Adrenal gland (tissue), 9 donors: ENCODE measurements at regions not wholly inside any gene's neighbourhood (a gene's known extent, or its start where the extent isn't known, plus 50 kb on each side); places are given as distances from the start of the nearest gene placed in this dataset.

ENCODE experiments used
- DNase-seq, 7 donors: peaks; one replicate each; pipeline ENCODE4 v3.0.0-alpha.2; 2019 to 2020
- H3K27ac ChIP-seq, 5 donors: fragments of 200-600 bp; sonication (generic) in 4 of 5; 1 replicate in 3 of 5; 2 replicates in 2 of 5; pipeline versions ENCODE4 v1.5.1 to v1.8.0; 2016 to 2020; ENCODE audit warnings: mild to moderate bottlenecking in 1 of 5
- H3K27me3 ChIP-seq: fragments of 200-600 bp; 2 replicates; pipeline ENCODE4 v1.8.0; 2021
- H3K36me3 ChIP-seq, 2 donors: fragments of 200-600 bp; replicated peaks in 1 of 2; 1 replicate in 1 of 2; 2 replicates in 1 of 2; pipeline versions ENCODE4 v1.5.1 to v1.8.0; 2018 to 2022
- H3K4me1 ChIP-seq, 2 donors: fragments of 200-600 bp; replicated peaks in 1 of 2; 1 replicate in 1 of 2; 2 replicates in 1 of 2; pipeline versions ENCODE4 v1.5.1 to v1.8.0; 2018 to 2021
- H3K4me3 ChIP-seq, 4 donors: fragments of 200-600 bp; sonication (generic) in 3 of 4; one replicate each; pipeline ENCODE4 v1.5.1; 2016 to 2018
- H3K9me3 ChIP-seq, 3 donors: fragments of 200-600 bp; sonication (generic) in 1 of 3; replicated peaks in 1 of 3; 1 replicate in 2 of 3; 2 replicates in 1 of 3; pipeline versions ENCODE4 v1.5.1 to v1.8.0; 2016 to 2021
- POLR2A ChIP-seq, 2 donors: fragments of 450-650 bp; IDR thresholded peaks; one replicate each; pipeline ENCODE4 v1.6.1; 2017; ENCODE audit warnings: antibody characterized with exemption in 2 of 2, mild to moderate bottlenecking in 2 of 2, moderate library complexity in 1 of 2
- WGBS, 4 donors: extraction: QIAGEN DNeasy Blood & Tissue Kit in 2 of 4; methylation state at CpG; one replicate each; pipeline versions ENCODE4 v1.1.5 to v1.1.7; 2013 to 2017; 5-methylcytosine and 5-hydroxymethylcytosine counted together
- intact Hi-C, 2 donors: fragments of 100-400 bp; cut with DNase I; formaldehyde crosslinking; loops; one replicate each; pipeline versions ENCODE4 v1.14.1 to v1.15.0; 2022 to 2023
- TF ChIP-seq, protein P1 (sequence below), 6 experiments: fragments of 450-650 bp in 4 of 6; fragments of 200-600 bp in 2 of 6; sonication (generic) in 1 of 6; IDR thresholded peaks; 1 replicate in 5 of 6; 2 replicates in 1 of 6; pipeline versions ENCODE4 v1.5.1 to v1.8.0; 2016 to 2021; ENCODE audit warnings: antibody characterized with exemption in 6 of 6, mild to moderate bottlenecking in 2 of 6, moderate library complexity in 1 of 6
- donor health status: healthy with polysubstance abuse.
- donor health status: Bipolar disorder and iron deficiency.
- donor health status: DM: yes; HTN: yes; CAD: no.
- donor health status: DM: no; HTN: no; CAD: no.
- donor health status: DM: no; HTN: no; CAD: no.

DNA sequence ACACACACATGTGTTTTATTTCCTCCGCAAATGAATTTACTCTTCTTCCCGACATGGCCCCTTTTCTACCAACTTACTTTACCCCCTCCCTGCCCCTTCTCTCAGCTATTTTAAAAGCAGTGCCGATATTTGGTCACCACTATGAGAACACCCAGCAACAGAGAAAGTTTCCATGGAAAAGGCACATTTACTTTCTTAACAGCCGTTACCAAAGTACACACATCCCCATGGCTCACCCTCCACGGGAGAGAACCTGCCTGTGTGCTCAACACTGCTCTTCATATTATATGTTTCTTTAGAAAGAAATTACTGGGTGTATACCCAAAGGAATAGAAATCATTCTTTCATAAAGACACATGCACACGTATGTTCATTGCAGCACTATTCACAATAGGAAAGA, 714.4 kb downstream of the DCDC2C start:
- Histone ChIP-seq H3K27ac (no peak overlapping the region), H3K4me3 (no peak overlapping the region), H3K27me3 (no peaks in the 10 kb centered on the region), H3K36me3 (no peaks in the 10 kb centered on the region), H3K9me3 (no peaks in the 10 kb centered on the region), H3K4me1 (no peaks in the 10 kb centered on the region)
- DNase-seq = no peak
- TF ChIP-seq, protein P1, sequence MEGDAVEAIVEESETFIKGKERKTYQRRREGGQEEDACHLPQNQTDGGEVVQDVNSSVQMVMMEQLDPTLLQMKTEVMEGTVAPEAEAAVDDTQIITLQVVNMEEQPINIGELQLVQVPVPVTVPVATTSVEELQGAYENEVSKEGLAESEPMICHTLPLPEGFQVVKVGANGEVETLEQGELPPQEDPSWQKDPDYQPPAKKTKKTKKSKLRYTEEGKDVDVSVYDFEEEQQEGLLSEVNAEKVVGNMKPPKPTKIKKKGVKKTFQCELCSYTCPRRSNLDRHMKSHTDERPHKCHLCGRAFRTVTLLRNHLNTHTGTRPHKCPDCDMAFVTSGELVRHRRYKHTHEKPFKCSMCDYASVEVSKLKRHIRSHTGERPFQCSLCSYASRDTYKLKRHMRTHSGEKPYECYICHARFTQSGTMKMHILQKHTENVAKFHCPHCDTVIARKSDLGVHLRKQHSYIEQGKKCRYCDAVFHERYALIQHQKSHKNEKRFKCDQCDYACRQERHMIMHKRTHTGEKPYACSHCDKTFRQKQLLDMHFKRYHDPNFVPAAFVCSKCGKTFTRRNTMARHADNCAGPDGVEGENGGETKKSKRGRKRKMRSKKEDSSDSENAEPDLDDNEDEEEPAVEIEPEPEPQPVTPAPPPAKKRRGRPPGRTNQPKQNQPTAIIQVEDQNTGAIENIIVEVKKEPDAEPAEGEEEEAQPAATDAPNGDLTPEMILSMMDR (IDR thresholded peaks at IDR 0.05) = no peak
- TF ChIP-seq POLR2A (IDR thresholded peaks at IDR 0.05) = no peak
- 83 to 94% (median 89%) methylated on average over 6 of the region's 6 CpGs for WGBS, 4 donors
- intact Hi-C loops = no loop called here

GRCh38 chr2:4420032-4420431, 716.7 kb downstream of the DCDC2C start:
- Histone ChIP-seq H3K9me3 (no peaks in the 10 kb centered on the region), H3K27ac (no peak overlapping the region), H3K36me3 (no peaks in the 10 kb centered on the region), H3K4me3 (no peak overlapping the region), H3K27me3 (no peaks in the 10 kb centered on the region), H3K4me1 (no peaks in the 10 kb centered on the region)
- intact Hi-C loops = no loop called here
- TF ChIP-seq, protein P1 (IDR thresholded peaks at IDR 0.05) = no peak
- no peak for TF ChIP-seq POLR2A (IDR thresholded peaks at IDR 0.05)
- DNase-seq = no peak
- 22 to 49% (median 31%) methylated on average over 3 of the region's 3 CpGs for WGBS, 4 donors

DNA sequence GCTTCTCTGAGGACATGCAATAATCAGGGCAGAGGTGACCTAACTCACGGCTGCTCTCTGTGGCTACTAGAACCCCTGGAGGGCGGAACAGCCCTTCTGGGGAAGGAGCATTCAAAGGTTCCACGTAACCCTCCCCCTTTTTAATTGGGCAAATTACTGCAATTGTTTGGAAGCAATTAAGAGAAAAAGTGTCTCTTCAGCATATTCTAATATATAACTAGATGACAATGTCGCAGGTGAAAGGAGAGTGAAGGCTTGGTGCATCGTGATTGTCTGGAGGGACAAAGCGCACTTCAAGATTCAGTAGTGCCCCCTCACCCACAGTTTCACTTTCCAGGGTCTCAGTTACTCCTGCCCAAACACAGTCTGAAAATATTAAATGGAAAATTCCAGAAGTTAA, 720.8 kb downstream of the DCDC2C start:
- no peak for DNase-seq
- no peaks in the 10 kb centered on the region for H3K9me3 ChIP-seq
- no peaks in the 10 kb centered on the region for H3K27me3 ChIP-seq
- no peaks in the 10 kb centered on the region for H3K36me3 ChIP-seq
- no peak for TF ChIP-seq POLR2A (IDR thresholded peaks at IDR 0.05)
- TF ChIP-seq, protein P1 (IDR thresholded peaks at IDR 0.05) = no peak
- intact Hi-C loops = no loop called here
- H3K4me3 ChIP-seq = no peak overlapping the region
- H3K27ac ChIP-seq = no peak overlapping the region
- 85 to 88% (median 87%) methylated on average over 6 of the region's 6 CpGs for WGBS, 4 donors
- no peaks in the 10 kb centered on the region for H3K4me1 ChIP-seq

DNA sequence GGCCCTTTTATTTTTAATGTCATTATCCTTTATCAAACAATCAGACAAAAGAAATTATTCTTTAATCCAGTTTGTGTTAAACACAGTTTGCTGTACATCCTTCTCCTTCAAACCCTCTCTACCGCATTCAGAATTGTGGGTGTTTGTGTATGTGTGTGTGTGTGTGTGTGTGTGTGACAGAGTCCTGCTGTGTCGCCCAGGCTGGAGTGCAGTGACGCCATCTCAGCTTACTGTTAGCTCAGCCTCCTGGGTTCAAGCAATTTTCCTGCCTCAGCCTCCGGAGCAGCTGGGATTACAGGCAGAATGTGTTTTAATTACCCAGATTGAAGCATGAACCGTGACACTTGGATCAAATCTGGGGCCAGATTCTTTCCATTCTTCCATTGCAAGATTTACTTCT, 723.7 kb downstream of the DCDC2C start:
- no peak for TF ChIP-seq POLR2A (IDR thresholded peaks at IDR 0.05)
- TF ChIP-seq, protein P1 (IDR thresholded peaks at IDR 0.05) = no peak
- no peaks in the 10 kb centered on the region for H3K36me3 ChIP-seq
- intact Hi-C loops = no loop called here
- 74 to 79% (median 77%) methylated on average over 5 of the region's 5 CpGs for WGBS, 4 donors
- DNase-seq = no peak
- H3K4me3 ChIP-seq = no peak overlapping the region
- H3K4me1 ChIP-seq = no peaks in the 10 kb centered on the region
- no peak overlapping the region for H3K27ac ChIP-seq
- H3K9me3 ChIP-seq = no peaks in the 10 kb centered on the region
- no peaks in the 10 kb centered on the region for H3K27me3 ChIP-seq
